DOHH2 (cell line): ENCODE measurements at regions not wholly inside any gene's neighbourhood (a gene's known extent, or its start where the extent isn't known, plus 50 kb on each side); places are given as distances from the start of the nearest gene placed in this dataset.
"Not testable (repeated sequence)": the region's sequence is repeated elsewhere in the genome, so short reads cannot be mapped to it uniquely, and the experiment has no call there.

Experiments used
- H3F3A ChIP-seq: fragments of 200-600 bp; sonication (generic), shearing (Covaris generic); 2 replicates; pipeline ENCODE4 v1.6.0; 2016; ENCODE audit warnings: antibody characterized with exemption, mild to moderate bottlenecking; ENCODE audit not compliant: control insufficient read depth, insufficient read depth
- H3K27ac ChIP-seq: fragments of 200-600 bp; sonication (generic); 2 replicates; pipeline ENCODE4 v1.5.1; 2014; ENCODE audit warnings: low read depth, mild to moderate bottlenecking, low read length, moderate library complexity
- H3K27me3 ChIP-seq: fragments of 200-600 bp; sonication (generic); 2 replicates; pipeline ENCODE4 v1.6.1; 2014; ENCODE audit warnings: mild to moderate bottlenecking, low read length, mixed read lengths; ENCODE audit not compliant: control insufficient read depth
- H3K36me3 ChIP-seq: fragments of 200-600 bp; sonication (generic); 2 replicates; pipeline ENCODE4 v1.6.1; 2014; ENCODE audit warnings: mild to moderate bottlenecking, low read length, moderate library complexity, mixed read lengths; ENCODE audit not compliant: control insufficient read depth
- H3K4me1 ChIP-seq: fragments of 200-600 bp; sonication (generic); 2 replicates; pipeline ENCODE4 v1.6.1; 2014; ENCODE audit warnings: mild to moderate bottlenecking, low read length, mixed read lengths; ENCODE audit not compliant: control insufficient read depth
- H3K4me2 ChIP-seq: fragments of 200-600 bp; sonication (generic); 2 replicates; pipeline ENCODE4 v1.6.0; 2014; ENCODE audit warnings: mild to moderate bottlenecking, low read length, moderate library complexity
- H3K4me3 ChIP-seq: fragments of 200-600 bp; sonication (generic); 2 replicates; pipeline ENCODE4 v1.5.1; 2014; ENCODE audit warnings: mild to moderate bottlenecking, low read length, mixed read lengths
- H3K79me2 ChIP-seq: fragments of 200-600 bp; sonication (generic); 2 replicates; pipeline ENCODE4 v1.6.1; 2014; ENCODE audit warnings: mild to moderate bottlenecking, low read length, mixed read lengths; ENCODE audit not compliant: control insufficient read depth
- H3K9me2 ChIP-seq: fragments of 200-600 bp; sonication (generic); replicated peaks from 2 replicates; pipeline ENCODE4 v1.6.1; 2014; ENCODE audit warnings: mild to moderate bottlenecking, low read length, mixed read lengths; ENCODE audit not compliant: control insufficient read depth
- H3K9me3 ChIP-seq: fragments of 200-600 bp; sonication (generic); 2 replicates; pipeline ENCODE4 v1.6.1; 2014; ENCODE audit warnings: antibody characterized with exemption, low read length, mixed read lengths; ENCODE audit not compliant: control insufficient read depth, insufficient read depth
- H4K20me1 ChIP-seq: fragments of 200-600 bp; sonication (generic); 2 replicates; pipeline ENCODE4 v1.6.0; 2014; ENCODE audit warnings: low read depth, mild to moderate bottlenecking, antibody characterized with exemption, low read length, moderate library complexity; ENCODE audit not compliant: control insufficient read depth, insufficient read depth
- EZH2phosphoT487 ChIP-seq: fragments of 200-600 bp; sonication (generic); IDR thresholded peaks from 2 replicates; pipeline ENCODE4 v1.6.1; 2017; ENCODE audit warnings: borderline replicate concordance, mild to moderate bottlenecking, antibody characterized with exemption, low read length, moderate library complexity, mixed read lengths
- TF ChIP-seq, protein P1 (sequence below): fragments of 200-600 bp; sonication (generic); IDR thresholded peaks from one replicate; pipeline ENCODE4 v1.5.1; 2014; ENCODE audit warnings: antibody characterized with exemption, mild to moderate bottlenecking, low read depth, low read length; ENCODE audit not compliant: poor library complexity, severe bottlenecking

DNA sequence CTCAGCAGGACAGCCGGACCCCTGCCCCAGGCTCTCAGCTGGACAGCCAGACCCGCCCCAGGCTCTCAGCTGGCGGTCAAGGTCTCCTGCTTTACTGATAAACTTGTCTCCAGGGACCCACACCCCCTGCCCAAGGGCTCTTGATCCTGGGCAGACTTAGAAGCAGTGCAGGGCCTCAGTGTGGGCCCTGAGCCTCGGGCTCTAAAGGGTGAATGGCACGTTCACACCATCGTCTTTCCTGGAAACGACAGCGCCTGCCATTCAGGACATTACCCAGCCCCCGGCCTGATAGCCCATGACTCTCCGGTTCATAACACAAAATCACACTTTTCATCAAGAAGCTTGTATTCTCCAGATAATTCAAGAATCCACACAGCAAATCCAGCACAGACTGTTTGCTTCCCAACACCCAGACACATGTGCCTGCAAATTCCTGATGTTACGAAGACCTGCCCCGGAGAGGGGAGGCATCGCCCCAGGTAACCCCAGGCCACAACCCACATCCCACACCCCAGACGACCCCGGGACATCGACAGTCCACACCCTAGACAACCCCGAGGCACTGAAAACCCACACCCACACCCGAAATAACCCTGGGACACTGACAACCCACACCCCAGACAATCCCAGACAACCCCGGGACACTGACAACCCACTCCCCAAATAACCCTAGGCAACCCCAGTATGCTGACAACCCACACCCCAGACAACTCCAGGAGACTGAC, 136.8 kb downstream of the FAM53A start:
- Histone ChIP-seq H3K9me3 (no peaks in the 10 kb centered on the region), H3K4me2 (no peak overlapping the region), H3K9me2 (no peaks in the 10 kb centered on the region), H3F3A (no peaks in the 10 kb centered on the region), H3K27ac (no peak overlapping the region), H3K79me2 (no peaks in the 10 kb centered on the region), H3K4me3 (no peak overlapping the region), H3K27me3 (no peaks in the 10 kb centered on the region), H3K36me3 (no peaks in the 10 kb centered on the region), H4K20me1 (no peaks in the 10 kb centered on the region), H3K4me1 (no peaks in the 10 kb centered on the region)
- TF ChIP-seq, protein P1, sequence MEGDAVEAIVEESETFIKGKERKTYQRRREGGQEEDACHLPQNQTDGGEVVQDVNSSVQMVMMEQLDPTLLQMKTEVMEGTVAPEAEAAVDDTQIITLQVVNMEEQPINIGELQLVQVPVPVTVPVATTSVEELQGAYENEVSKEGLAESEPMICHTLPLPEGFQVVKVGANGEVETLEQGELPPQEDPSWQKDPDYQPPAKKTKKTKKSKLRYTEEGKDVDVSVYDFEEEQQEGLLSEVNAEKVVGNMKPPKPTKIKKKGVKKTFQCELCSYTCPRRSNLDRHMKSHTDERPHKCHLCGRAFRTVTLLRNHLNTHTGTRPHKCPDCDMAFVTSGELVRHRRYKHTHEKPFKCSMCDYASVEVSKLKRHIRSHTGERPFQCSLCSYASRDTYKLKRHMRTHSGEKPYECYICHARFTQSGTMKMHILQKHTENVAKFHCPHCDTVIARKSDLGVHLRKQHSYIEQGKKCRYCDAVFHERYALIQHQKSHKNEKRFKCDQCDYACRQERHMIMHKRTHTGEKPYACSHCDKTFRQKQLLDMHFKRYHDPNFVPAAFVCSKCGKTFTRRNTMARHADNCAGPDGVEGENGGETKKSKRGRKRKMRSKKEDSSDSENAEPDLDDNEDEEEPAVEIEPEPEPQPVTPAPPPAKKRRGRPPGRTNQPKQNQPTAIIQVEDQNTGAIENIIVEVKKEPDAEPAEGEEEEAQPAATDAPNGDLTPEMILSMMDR, result no peak
- no peak for TF ChIP-seq EZH2phosphoT487

DNA sequence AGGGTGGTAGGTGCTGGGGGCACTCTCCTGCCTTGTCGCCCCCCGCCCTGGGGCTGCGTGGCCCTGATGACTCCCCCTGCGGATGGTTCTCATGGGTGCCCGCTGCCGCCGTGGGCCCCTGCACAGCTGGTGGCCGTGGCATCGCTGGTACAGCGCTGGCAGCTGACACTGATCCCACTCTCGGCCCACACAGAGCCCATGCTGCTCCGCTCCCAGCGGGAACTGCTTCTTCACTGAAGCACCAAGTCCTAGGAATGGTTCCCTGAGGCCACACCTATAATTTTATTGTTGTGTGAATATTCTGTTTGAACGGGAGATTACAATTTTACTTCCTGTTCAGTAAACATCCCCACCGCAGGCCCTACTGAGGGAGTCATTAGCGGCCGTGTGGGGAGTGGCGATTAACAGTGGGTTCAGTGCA, 138.6 kb upstream of the NKX1-1 start:
- no peak for TF ChIP-seq EZH2phosphoT487
- TF ChIP-seq, protein P1, result no peak
- no peaks in the 10 kb centered on the region for H3K36me3 ChIP-seq
- no peaks in the 10 kb centered on the region for H3K9me2 ChIP-seq
- H3K4me1 ChIP-seq, result no peaks in the 10 kb centered on the region
- no peaks in the 10 kb centered on the region for H3K9me3 ChIP-seq
- no peaks in the 10 kb centered on the region for H3K79me2 ChIP-seq
- no peaks in the 10 kb centered on the region for H3K27me3 ChIP-seq
- H3F3A ChIP-seq, result no peaks in the 10 kb centered on the region
- H3K27ac ChIP-seq, result no peak overlapping the region
- H3K4me3 ChIP-seq, result no peak overlapping the region
- no peaks in the 10 kb centered on the region for H4K20me1 ChIP-seq
- H3K4me2 ChIP-seq, result no peak overlapping the region

DNA sequence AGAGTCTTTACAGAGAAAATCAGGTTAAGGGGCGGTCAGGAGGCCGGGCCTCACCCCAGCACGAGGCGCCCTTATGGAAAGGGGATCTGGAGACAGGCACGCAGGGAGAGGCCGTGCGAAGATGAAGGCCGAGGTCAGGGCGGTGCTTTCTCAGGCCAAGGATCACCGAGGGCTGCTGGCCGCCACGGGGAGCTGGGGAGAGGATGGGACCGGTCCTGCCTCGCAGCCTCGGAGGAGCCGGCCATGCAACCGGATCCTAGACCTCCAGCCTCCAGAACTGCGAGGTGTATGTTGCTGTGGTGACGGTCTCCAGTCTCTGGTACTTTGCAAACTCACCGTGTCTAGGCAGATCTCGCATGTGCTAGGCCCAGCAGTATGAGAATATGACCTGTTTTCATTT, 138.2 kb upstream of the NKX1-1 start:
- not testable (repeated sequence) for H3F3A ChIP-seq, H3K79me2 ChIP-seq, H3K4me3 ChIP-seq, H3K9me3 ChIP-seq, H4K20me1 ChIP-seq, H3K4me1 ChIP-seq, H3K27ac ChIP-seq, H3K9me2 ChIP-seq, H3K36me3 ChIP-seq, H3K4me2 ChIP-seq, H3K27me3 ChIP-seq

DNA sequence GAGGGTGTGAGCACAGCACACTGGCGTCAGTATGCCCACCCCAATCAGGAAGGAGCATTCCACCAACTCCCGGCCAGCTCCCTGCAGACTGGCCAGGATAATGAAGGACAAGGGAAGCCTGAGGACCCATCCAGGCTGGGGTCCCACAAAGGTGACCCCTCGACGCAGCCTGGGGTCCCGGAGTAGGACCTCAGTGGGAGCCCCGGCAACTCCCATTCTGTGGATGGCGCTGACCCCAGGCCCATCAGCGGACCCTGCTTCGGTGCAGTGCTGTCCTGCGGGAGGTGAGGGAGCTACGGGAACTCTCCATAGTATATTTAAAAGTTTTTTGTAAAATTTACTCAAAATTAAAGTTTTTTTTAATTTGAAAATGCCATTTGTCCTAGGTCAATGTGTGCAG, 137.7 kb upstream of the NKX1-1 start:
- no peaks in the 10 kb centered on the region for H3K27me3 ChIP-seq

More for the DNA sequence above, 137.7 kb upstream of the NKX1-1 start:
- Histone ChIP-seq H3K9me2 (no peaks in the 10 kb centered on the region), H3F3A (no peaks in the 10 kb centered on the region), H3K36me3 (no peaks in the 10 kb centered on the region), H3K9me3 (no peaks in the 10 kb centered on the region), H4K20me1 (no peaks in the 10 kb centered on the region), H3K79me2 (no peaks in the 10 kb centered on the region), H3K4me1 (no peaks in the 10 kb centered on the region), H3K4me2 (no peak overlapping the region), H3K27ac (no peak overlapping the region), H3K4me3 (no peak overlapping the region)
- TF ChIP-seq, protein P1, result no peak
- no peak for TF ChIP-seq EZH2phosphoT487
